GM12878 (cell line): ENCODE measurements at regions not wholly inside any gene's neighbourhood (a gene's known extent, or its start where the extent isn't known, plus 50 kb on each side); places are given as distances from the start of the nearest gene placed in this dataset.

Experiments used
- ATAC-seq: fragments of 200-7000 bp; cut with Tn5 transposase; 3 replicates; pipeline ENCODE4 v1.9.1; 2020; ENCODE audit warnings: mild to moderate bottlenecking, moderate library complexity
- BruUV-seq: library from RNA; stranded (reverse); fragments of 400-500 nt; replicated peaks from 2 replicates; lab custom pipeline; 2021; lab: Mats Ljungman, UMichigan
- CTCF ChIA-PET: fragments of 300-600 bp; sonication (Branson Sonifier 250); formaldehyde crosslinking; extraction: SDS; loops from one replicate; lab custom pipeline; 2021; ENCODE audit warnings: inconsistent platforms; lab: Yijun Ruan, JAX
- POLR2A ChIA-PET: fragments of 350-600 bp; formaldehyde crosslinking; extraction: SDS; loops from one replicate; lab custom pipeline; 2021; ENCODE audit warnings: inconsistent platforms; lab: Charles Lee
- RAD21 ChIA-PET: fragments of 300-600 bp; sonication (Branson Sonifier 250); formaldehyde crosslinking; loops from one replicate; lab custom pipeline; 2023; ENCODE audit warnings: antibody characterized with exemption; ENCODE audit not compliant: unreplicated experiment; lab: Charles Lee
- SMC1A ChIA-PET: fragments of 300-600 bp; sonication (Branson Sonifier 250); formaldehyde crosslinking; loops from one replicate; lab custom pipeline; 2023; ENCODE audit not compliant: unreplicated experiment, uncharacterized antibody; lab: Charles Lee
- DNase-seq: peaks from one replicate; pipeline ENCODE4 v3.0.0-alpha.2; 2011; ENCODE audit warnings: low read depth, low spot score
- FAIRE-seq: peaks from 3 replicates; lab custom pipeline; 2011; peaks lifted over from hg19 to GRCh38; lab: Jason Lieb, UNC
- H2AFZ ChIP-seq: 2 replicates; pipeline ENCODE4 v1.6.0; 2011; ENCODE audit warnings: low read depth, low read length, control low read depth; ENCODE audit not compliant: control insufficient read depth
- H3K27ac ChIP-seq: 2 replicates; pipeline ENCODE4 v1.5.1; 2011; ENCODE audit warnings: control low read depth; ENCODE audit not compliant: control insufficient read depth, insufficient read depth
- H3K27me3 ChIP-seq, 2 experiments: replicated peaks in 1 of 2; 2 replicates each; pipeline versions ENCODE4 v1.6.0 to v1.6.1; 2011; ENCODE audit warnings: low read length in 1 of 2; ENCODE audit not compliant: control insufficient read depth in 2 of 2, insufficient read depth in 2 of 2
- H3K36me3 ChIP-seq, 2 experiments: 2 replicates each; pipeline ENCODE4 v1.5.1; 2011; ENCODE audit warnings: low read length in 1 of 2; ENCODE audit not compliant: control insufficient read depth in 2 of 2, insufficient read depth in 2 of 2
- H3K4me1 ChIP-seq: 2 replicates; pipeline ENCODE4 v1.6.1; 2011; ENCODE audit warnings: mild to moderate bottlenecking, low read length, moderate library complexity, mixed read lengths; ENCODE audit not compliant: control insufficient read depth, insufficient read depth
- H3K4me2 ChIP-seq: 2 replicates; pipeline ENCODE4 v1.6.0; 2011; ENCODE audit warnings: control low read depth; ENCODE audit not compliant: control insufficient read depth, insufficient read depth
- H3K4me3 ChIP-seq: fragments of 200-600 bp; sonication (generic); 2 replicates; pipeline ENCODE4 v1.5.1; 2016
- H3K79me2 ChIP-seq: 2 replicates; pipeline ENCODE4 v1.6.0; 2011; ENCODE audit warnings: low read length; ENCODE audit not compliant: control insufficient read depth, insufficient read depth
- H3K9ac ChIP-seq: 2 replicates; pipeline ENCODE4 v1.8.0; 2011; ENCODE audit warnings: low read length, control low read depth, mixed read lengths; ENCODE audit not compliant: control insufficient read depth, insufficient read depth
- H3K9me3 ChIP-seq: replicated peaks from 3 replicates; pipeline ENCODE4 v1.5.1; 2011; ENCODE audit warnings: mild to moderate bottlenecking, low read length; ENCODE audit not compliant: control insufficient read depth, insufficient read depth
- H4K20me1 ChIP-seq: 2 replicates; pipeline ENCODE4 v1.6.0; 2011; ENCODE audit not compliant: control insufficient read depth, insufficient read depth
- ATF7 ChIP-seq: fragments of 450-650 bp; IDR thresholded peaks from 2 replicates; pipeline ENCODE4 v1.6.1; 2016; ENCODE audit warnings: low read depth, mild to moderate bottlenecking
- FOXM1 ChIP-seq: IDR thresholded peaks from 2 replicates; pipeline ENCODE4 v1.6.1; 2012; ENCODE audit warnings: low read depth, mild to moderate bottlenecking, inconsistent platforms, low read length, moderate library complexity
- NFYB ChIP-seq: IDR thresholded peaks from 2 replicates; pipeline ENCODE4 v1.6.1; 2011; ENCODE audit warnings: low read depth, mild to moderate bottlenecking, low read length, improper control_type of control experiment, moderate library complexity; ENCODE audit not compliant: insufficient read depth
- PAX5 ChIP-seq: IDR thresholded peaks from 2 replicates; pipeline ENCODE4 v1.6.1; 2011; ENCODE audit warnings: low read depth, low read length, borderline replicate concordance
- SRF ChIP-seq, 2 experiments: IDR thresholded peaks; 2 replicates each; pipeline ENCODE4 v1.6.1; 2011; ENCODE audit warnings: low read depth in 2 of 2, low read length in 2 of 2, mild to moderate bottlenecking in 1 of 2, moderate library complexity in 1 of 2
- ZNF592 ChIP-seq: fragments of 450-650 bp; IDR thresholded peaks from 2 replicates; pipeline ENCODE4 v1.6.1; 2017; ENCODE audit warnings: mild to moderate bottlenecking, moderate library complexity
- WGBS: methylation state at CpG from one replicate; pipeline ENCODE4 v1.1.6; 2016; ENCODE audit warnings: low lambda C conversion rate; ENCODE audit not compliant: insufficient replicate concordance, insufficient coverage; ENCODE audit errors: missing lambda C conversion rate; 5-methylcytosine and 5-hydroxymethylcytosine counted together
- in situ Hi-C: fragments of 300-500 bp; cut with MboI; formaldehyde crosslinking; loops from 9 replicates; pipeline ENCODE4 v1.14.3; 2018; ENCODE audit warnings: mixed read lengths
- intact Hi-C: fragments of 100-400 bp; cut with micrococcal nuclease; formaldehyde crosslinking; loops from one replicate; pipeline ENCODE4 v1.14.2; 2022; ENCODE audit not compliant: unreplicated experiment
- TF ChIP-seq, protein P1 (sequence below): IDR thresholded peaks from 2 replicates; pipeline ENCODE4 v1.6.1; 2011; ENCODE audit warnings: low read depth, mild to moderate bottlenecking, low read length, moderate library complexity, borderline replicate concordance; ENCODE audit errors: extremely low read depth

DNA sequence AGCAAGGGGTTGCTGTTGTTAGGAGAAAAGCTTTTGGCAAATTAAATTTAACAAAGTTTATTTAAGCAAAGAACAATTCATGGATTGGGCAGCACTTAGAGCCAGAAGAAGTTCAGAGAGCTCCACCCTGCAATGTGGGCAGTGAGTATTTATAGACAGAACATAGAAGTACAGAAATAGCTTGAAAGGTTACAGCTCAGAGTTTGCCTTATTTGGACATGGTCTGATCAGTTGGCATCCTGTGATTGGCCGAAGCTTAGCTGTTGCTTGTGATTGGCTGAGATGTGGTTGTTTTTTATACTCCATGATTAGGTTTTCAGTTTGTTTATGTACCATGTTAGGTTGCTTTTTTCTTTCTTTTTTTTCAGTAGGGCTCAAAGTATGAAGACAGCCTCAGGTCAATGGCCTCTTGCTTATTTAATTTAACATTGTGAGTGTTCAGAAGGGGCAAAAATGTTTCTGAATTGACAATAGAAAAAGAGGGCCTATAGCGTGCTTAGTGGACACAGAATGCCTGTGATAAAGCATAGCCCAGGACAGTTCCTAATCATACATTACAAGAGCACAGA is 293.8 kb downstream of the IGSF11 start:
- ChIA-PET POLR2A (no interaction called here), CTCF (interaction anchor here (1.4 to 1.6 kb wide), 2 partner anchors 11 to 72 kb away, joined by 5 to 6 read pairs; no protein-coding TSS in a partner anchor), RAD21 (interaction anchor here (1.2 kb wide), 1 partner anchor 9 kb away, joined by 3 read pairs; no protein-coding TSS in a partner anchor), SMC1A (interaction anchor here (1.0 to 2.5 kb wide), 7 partner anchors 8 to 96 kb away, joined by 3 to 6 read pairs (median 4); no protein-coding TSS in a partner anchor)
- H3K4me2 ChIP-seq, result no peak overlapping the region
- TF ChIP-seq SRF (IDR thresholded peaks at IDR 0.05; ENCODE audit: low read depth in 2 of 2, low read length in 2 of 2), result peak; percentile 23 to 76; a peak in 1 of 4 replicates
- TF ChIP-seq FOXM1, result no peak
- TF ChIP-seq NFYB, result 0 out of 2 replicates have a peak, but pooled peaks have one; percentile 45
- no TSS peak for BruUV-seq
- 54% methylated on average over 2 of the region's 2 CpGs for WGBS
- H3K4me1 ChIP-seq, result no peaks in the 10 kb centered on the region
- no peaks in the 10 kb centered on the region for H3K27me3 ChIP-seq
- no peak overlapping the region for H2AFZ ChIP-seq
- no peak overlapping the region for H3K4me3 ChIP-seq
- peaks cover 15% of the 10 kb centered on the region for H3K9me3 ChIP-seq
- DNase-seq (no peak), ATAC-seq (peak; percentile 34; the same call in 1 of the 3 replicates), FAIRE-seq (no peak)
- H3K36me3 ChIP-seq, result no peaks in the 10 kb centered on the region
- intact Hi-C loops (no loop called here), in situ Hi-C loops (no loop called here)
- no peak overlapping the region for H3K27ac ChIP-seq
- no peaks in the 10 kb centered on the region for H3K79me2 ChIP-seq
- H4K20me1 ChIP-seq, result no peaks in the 10 kb centered on the region
- no peak overlapping the region for H3K9ac ChIP-seq

DNA sequence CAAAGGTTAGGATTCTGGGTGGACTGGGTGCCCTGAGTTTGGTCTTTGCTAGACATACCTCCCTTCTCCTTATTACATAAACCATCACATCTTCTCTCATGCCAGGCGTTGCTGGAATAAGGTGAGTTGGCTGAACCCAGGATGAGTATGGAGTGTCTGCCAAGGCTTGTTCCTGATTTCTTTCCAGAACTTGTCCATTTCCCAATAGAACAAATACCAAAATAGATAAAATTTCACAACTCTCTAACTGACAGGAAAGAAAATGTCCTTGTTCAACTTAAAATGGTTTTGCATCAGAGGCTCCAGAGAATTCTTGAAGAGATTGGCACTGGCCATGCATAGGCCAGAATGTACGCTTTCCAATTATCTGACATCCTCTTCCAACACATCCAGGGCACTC is 291.9 kb downstream of the IGSF11 start:
- DNase-seq, result no peak
- SMC1A ChIA-PET, result no interaction called here
- RAD21 ChIA-PET, result no interaction called here
- peaks cover 18% of the 10 kb centered on the region for H3K9me3 ChIP-seq
- no peak for ATAC-seq
- POLR2A ChIA-PET, result no interaction called here
- H3K27me3 ChIP-seq, result no peaks in the 10 kb centered on the region
- FAIRE-seq, result no peak
- no peaks in the 10 kb centered on the region for H3K4me1 ChIP-seq
- H3K36me3 ChIP-seq, result no peaks in the 10 kb centered on the region
- no peak overlapping the region for H3K4me3 ChIP-seq
- H3K27ac ChIP-seq, result no peak overlapping the region
- 76% methylated on average over 2 of the region's 2 CpGs for WGBS
- intact Hi-C loops, result no loop called here
- no peaks in the 10 kb centered on the region for H3K79me2 ChIP-seq
- no peaks in the 10 kb centered on the region for H4K20me1 ChIP-seq
- no peak overlapping the region for H2AFZ ChIP-seq
- H3K4me2 ChIP-seq, result no peak overlapping the region
- in situ Hi-C loops, result no loop called here
- BruUV-seq, result no TSS peak
- CTCF ChIA-PET, result interaction anchor here (0.8 kb wide), 1 partner anchor 116 kb away, joined by 3 read pairs; no protein-coding TSS in a partner anchor
- no peak for TF ChIP-seq ATF7
- no peak for TF ChIP-seq PAX5
- no peak for TF ChIP-seq ZNF592
- TF ChIP-seq, protein P1, sequence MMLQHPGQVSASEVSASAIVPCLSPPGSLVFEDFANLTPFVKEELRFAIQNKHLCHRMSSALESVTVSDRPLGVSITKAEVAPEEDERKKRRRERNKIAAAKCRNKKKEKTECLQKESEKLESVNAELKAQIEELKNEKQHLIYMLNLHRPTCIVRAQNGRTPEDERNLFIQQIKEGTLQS, result no peak
- H3K9ac ChIP-seq, result no peak overlapping the region
